HG03097 (cell line): ENCODE measurements at regions not wholly inside any gene's neighbourhood (a gene's known extent, or its start where the extent isn't known, plus 50 kb on each side); places are given as distances from the start of the nearest gene placed in this dataset.

Experiments
- ATAC-seq: cut with Tn5 transposase; IDR thresholded peaks from one replicate; pipeline ENCODE4 v1.9.1; 2021; ENCODE audit not compliant: unreplicated experiment, low FRiP score

DNA sequence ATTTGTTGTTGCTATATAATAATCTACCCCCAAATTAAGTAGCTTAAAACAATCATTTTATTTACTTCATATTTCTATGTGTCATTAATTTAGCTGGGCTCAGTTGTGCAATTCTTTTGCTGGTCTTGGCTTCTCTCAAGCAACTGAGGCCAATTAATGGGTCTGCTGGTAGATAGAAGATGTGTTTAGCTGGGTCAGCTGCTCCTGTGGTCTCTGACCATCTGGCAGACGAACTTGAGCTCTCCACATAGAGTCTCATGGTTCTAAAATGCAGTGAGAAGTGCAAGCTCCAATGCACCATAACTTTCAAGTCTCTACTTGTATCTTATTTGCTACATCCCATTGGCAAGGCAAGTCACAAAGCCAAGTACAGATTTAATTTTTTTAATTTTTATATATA is 515.6 kb downstream of the ZIC1 start:
- ATAC-seq = no peak

DNA sequence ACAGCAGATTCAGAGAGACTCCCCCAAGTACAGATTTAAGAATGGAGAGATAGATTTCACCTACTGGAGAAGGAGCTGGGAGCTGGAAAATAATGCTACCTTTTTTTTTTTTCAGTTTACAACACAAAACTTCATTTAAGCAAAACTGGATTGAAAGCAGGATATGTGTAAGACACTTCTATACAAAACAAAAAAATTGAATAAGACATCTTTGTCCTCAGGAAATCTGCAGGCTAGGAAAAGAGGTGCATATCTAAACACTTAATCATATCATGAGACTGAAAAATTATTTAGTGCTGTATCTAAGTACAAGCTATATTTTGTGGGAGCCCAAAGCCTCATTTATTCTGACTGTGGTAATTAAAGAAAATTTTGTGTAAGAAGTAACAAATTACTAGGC is 516.1 kb downstream of the ZIC1 start:
- no peak for ATAC-seq

DNA sequence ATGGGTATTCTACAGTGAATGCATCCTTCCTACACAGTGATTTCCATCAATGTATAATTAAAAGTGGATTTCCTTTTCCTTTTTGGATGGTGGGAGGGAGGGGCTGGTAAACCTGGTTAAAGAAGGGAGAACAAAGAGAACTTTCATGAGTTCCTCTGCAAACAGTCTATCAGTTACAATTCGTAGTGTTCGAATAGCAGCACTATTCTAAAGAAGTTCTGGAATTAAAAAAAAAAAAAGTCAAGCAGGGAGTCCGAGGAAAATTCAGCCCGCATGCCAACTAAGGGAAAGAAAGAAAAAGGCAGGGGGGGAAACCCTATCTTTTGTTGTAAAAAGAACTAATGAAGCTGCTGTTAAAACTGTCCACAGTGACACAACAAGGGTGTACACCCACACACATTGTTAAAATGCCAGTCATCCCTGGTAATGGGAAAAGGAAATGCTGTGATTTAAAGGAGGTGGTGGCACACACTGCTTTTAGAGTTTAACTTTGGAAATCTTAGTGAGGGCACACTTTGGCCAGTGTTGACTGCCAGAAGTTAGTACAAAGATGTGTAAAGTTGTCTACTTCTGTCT is 521.2 kb downstream of the ZIC1 start:
- ATAC-seq = no peak

DNA sequence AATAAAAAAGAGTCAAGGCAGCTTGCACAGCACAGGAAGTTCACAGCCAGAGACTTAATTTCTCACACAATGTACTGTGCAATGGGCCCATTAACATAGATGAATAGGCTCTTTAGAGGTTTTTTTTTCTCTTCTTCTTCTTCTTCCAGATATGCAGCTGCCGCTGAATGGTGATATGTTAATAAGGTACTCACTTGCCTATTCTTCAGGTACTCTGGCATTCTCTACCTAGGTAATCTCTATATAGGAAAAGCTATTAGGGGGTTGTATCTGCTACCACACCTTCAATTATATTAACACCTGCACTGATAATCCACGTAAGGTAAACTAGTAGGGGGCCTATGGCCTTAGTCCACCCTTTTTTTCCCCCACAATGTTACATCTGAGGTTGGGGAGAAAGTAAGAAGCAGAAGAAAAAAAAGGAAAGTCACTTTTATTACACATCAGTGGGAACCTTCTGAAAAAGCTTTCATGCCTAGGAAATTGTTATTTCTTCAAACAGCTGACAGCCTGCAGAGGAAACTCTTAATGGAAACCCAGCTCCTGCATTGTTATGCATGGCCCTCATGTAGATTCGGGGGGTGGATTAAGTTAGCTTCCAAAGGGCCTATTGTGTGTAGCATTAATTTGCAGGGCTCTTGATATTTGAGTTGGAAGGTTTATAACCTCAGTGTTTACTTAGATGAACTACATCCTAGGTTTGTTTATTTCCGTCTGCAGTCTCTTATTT is 525.5 kb downstream of the ZIC1 start:
- no peak for ATAC-seq

DNA sequence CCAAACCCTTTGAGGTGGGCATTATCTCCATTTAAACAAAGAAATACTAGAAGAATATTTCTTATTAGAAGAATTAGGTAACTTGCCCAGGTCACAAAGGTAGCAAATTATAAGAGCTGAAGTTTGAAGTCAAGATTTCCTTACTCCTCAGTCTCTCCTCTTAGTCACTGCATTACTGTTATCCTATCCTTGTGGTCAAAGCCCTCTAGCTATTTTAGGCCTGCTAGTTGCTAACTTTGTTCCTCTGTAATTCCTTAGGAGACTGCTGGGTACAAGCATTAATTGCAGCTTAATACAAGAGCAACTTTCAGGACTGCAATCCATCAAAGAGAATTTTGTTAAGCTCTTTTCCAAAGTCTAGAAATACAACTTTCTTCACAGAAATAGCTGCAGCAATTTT is 528.2 kb downstream of the ZIC1 start:
- no peak for ATAC-seq

DNA sequence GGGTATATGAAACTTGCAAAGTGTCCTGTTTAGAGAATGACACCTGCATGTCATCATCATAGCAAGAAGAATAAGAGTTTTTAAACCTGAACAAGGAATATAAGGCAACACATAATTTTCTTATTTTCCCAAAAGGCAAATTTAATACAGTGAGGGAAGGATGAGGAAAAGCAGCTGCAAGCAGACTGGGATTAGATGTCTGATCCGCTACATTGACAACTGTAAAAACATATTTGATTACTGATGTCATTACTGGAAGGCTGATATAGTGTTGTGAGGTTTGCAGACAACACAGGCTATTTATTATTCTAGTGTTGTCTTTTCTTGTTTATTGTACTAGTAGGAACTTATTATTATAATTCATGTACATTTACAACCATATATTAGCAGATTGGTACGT is 528.7 kb downstream of the ZIC1 start:
- ATAC-seq = no peak

DNA sequence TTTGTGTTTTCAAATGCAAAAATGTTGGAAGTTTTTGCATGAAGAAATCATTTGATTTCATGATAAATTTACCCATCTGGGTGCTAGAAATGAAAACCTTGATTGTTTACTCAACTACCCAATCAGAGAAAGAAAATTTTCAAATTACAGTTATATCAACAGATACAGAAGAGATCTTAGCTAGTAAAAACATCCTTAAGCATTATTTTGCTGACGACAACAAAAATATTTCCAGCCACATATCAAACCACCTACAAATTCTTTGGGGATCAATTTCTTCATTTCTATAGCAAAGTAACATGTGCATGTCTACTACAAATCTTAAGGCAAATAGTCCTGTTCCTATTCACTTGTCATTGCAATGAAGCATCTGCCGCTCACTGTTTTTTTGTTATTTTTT is 530.3 kb downstream of the ZIC1 start:
- no peak for ATAC-seq

DNA sequence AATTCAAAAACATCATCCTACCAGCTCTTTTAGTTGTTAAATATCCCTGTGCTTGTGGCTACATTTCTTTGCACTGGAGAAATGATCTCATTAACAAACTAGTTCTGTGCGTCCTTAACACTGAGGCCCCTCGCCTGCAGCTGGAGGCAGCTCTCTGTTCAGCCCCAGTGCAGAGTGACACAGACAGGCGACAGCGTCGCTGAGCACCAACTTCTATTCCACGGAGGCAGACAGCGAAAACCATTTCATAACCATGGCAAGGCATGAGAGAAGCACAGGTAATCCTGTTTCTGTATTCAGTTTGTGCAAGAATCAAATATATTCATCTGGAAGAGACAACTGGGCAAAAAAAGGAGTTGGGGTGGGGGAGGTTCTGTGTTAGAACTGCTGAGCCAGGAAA is 530.7 kb downstream of the ZIC1 start:
- no peak for ATAC-seq

DNA sequence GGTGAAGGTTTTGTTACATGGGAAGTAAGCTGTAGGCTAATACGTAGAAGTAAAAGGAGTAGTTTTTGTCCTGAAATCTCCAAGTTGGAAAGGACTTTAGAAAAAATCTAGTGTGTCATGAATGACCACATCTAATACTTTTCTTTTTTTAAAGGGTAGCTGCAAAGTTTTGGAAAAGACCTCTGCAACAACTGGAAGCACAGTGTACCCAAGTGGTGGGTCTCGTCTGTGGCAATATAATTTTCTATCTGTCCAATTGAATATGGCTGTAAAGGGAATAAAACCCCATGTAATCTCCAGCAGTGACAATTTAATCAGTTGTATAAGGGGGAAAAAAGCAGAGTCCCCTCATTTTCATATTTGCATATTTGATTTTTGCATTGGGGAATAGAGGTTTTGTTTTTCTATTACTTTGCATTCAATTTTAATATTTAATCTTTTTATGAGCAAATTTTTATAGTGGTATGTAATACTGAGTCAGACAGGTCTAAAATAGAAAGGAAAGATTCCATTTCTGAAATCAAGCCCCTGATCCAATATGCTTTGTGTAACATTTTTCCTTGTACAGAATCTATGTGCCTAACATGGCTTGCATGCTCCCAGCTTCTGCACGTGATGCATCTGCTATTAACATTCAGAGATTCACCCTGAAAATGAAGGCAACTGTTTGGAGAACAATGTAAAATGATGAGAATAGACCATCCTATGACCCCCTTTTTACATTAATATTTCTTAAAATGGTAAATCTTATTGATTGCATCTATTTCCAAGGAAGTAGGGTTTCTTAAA is 531.4 kb downstream of the ZIC1 start:
- no peak for ATAC-seq

DNA sequence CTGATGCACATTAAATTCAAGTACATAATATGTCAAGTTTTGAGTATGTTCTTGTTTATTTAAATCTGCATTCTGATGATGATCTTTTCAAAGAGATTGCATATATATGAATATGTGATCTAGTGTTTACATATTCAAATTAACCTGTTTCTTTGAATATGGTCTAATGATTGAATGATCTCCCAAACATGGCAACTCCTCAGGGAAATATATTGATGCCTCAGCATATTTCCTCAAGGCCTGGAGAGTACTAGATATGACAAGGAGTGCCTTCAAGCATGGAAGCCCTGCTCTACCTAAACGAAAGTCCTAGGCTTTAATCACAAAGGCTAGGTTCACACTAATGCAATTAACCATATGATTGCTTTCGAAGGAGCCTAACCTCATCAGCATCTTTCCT is 532.8 kb downstream of the ZIC1 start:
- ATAC-seq = no peak

DNA sequence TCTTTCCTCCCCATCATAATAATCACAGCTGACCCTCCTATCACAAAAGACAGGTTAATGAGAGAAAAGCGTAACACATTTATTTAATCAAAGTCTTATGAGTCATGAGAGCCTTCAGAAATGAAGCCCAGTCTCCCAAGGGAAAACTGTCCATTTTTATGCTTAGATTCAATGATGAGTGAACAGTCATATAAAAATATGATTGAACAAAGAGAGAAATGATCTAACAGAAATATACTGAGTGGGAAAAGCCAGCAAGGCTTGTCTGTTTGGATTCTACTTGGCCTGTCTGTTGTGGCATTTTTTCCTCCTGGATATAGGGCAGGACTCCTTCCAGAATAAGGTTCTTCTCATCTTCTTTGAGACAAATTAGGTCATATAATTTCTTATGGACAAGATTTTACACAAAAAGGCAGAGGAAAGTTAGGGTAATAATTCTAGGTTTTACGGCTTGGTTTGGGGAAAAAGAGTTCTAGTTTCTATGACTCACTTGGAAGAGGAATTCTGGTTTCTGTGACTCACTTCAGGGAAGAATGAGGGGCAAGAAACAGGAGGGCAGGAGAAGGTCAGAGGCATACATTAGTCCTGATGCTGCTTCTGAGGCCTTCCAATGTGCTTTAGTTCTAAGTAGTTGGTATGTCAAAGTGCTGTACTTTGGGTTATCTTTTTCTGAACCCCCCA is 534.2 kb downstream of the ZIC1 start:
- no peak for ATAC-seq

DNA sequence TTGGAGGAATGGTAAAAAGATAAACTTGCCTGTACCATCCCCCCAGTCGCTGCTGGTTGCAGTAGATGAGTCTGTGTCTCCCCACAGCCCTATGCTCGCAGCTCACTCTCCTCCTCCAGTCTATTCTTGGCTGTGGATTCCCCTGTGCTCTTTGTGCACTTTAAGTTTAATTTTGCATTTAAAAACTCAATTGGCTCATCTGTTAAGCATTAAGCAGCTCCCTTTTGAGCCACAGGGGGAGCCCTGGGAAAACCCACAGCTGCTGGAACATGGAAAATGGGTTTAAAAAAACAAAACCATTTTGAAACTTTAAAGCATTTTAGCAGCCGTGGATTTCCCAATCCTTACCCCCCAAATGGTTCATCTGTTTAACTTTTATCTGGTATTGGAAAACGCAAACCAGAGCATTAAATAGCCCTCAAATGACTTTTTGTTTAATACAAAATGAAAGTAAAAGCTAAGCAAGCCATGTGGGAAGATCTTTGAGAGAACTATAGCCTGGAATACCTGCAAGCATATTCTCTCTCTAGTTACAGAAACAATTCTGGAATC is 536.9 kb downstream of the ZIC1 start:
- ATAC-seq = no peak

DNA sequence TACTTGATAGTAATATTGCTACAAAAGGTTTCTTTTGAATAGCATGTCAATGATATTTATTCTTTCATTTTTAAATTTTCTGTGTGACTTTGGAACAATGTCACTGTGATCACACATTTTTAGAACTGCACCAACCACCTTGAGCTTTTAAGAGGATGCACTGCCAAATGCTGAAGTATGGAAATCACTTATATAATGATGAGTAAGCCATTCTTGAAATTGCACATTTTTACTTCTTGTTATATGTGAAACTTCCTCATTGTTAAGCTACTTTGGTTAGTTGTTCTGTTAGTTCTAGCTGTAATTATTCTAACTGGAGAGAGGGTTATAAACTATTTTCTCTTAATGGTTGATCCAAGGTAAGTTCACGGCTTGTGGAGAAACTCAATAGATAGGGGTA is 547.5 kb downstream of the ZIC1 start:
- no peak for ATAC-seq

DNA sequence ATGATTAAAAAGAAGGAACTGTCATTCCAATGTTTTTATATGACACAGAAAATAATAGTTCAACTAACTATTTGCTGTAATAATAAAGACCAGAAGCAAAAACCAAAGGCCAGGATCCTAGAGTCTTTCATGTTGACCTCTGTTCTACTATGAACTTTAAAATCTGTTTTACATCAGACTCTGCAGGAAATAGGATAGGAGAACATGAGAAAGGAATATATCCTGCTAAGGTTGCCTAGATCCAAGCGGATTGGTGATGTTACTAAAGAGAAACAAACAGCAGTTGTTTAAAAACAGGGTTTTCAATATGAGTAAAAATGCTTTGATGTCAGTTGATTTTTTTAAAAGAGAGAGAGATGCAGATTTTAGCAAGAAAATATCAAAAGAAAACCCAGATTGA is 549.6 kb downstream of the ZIC1 start:
- ATAC-seq = no peak

DNA sequence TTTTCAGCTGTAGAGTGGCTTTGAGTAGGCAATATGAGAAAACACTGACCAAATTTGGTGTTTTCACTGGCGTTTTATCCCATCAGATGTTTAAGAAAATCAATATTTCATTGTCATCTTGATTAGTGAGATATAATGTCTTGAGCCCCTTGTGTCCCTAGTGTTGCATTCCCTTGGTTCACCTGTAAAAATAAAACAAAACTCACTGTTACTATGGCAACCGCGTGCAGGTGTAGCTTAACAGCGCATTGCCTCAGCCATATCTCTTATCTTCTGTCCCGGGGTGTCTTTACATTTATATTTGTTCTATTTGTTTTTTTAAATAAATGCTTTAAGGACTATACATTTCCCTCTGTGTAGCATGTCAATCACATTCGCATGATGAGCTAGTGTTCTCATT is 551.6 kb downstream of the ZIC1 start:
- no peak for ATAC-seq

DNA sequence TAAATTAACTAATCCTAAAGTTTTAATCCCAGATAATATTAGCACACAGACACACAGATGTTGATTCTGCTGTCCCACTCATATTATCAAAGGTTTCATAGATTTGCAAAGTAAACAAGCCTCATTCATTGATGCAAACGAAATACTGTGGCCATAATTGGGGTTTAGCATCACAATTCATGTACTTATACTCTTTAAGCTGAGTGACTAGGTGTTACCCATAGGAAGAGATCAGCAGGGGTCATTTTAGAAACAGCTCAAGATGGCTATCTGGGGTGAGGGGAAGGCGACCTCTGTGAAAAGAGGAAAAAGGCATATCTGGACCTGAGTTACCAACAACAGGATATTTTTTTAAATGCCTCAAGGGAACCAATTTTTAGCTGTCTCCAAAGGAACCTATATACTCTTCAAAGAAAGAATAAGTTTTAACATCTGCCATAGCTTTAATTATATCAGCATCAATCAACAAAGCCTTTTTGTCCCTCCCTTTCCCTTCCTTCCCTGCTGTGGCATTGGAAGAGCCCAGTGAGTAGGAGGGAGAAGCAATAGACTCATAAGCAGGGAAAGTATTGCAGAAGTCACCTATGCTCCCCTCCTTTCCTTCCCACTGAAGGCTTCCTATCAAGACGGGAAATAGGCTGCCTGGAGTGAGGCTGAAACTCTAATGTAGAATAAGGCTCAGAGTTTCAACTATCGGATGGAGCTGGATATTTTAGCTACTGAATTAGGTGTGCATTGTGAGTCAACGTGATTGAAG is 553.4 kb downstream of the ZIC1 start:
- no peak for ATAC-seq

DNA sequence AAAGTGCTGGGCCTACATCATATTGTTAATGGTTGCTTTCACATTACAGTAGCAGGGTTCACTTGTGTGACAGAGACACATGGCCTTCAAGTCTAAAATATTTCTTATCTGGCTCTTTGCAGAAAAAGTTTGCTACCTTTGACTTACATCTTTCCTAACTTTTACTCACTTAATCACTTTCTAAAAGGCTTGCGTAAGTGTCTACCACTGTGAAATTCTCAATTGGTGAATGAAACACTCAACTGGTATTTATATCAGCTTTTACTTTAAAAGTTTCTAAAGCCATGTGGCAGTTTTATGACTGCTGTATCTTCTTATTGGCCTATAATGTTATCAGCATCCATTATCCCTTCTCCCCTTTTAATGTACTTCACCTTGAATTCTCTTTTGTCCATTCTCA is 554.5 kb downstream of the ZIC1 start:
- no peak for ATAC-seq

DNA sequence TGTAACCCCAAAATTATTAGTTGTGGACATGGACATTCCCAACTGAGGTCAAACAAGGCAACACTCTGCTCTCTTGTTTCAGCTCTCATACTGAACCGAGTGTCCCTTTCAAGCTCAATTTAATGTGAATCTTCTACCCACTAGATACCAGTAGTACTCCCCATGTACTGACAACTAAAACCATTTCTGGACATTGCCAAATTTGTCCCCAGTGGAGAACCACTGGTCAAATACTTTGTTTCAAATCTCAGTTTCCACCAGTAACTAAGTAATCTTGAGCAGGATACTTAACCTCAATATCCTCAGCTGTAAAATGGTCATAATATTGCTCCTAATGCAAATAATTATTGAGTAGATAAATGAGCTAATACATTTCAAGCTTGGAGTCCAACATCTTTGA is 566.0 kb downstream of the ZIC1 start:
- no peak for ATAC-seq

DNA sequence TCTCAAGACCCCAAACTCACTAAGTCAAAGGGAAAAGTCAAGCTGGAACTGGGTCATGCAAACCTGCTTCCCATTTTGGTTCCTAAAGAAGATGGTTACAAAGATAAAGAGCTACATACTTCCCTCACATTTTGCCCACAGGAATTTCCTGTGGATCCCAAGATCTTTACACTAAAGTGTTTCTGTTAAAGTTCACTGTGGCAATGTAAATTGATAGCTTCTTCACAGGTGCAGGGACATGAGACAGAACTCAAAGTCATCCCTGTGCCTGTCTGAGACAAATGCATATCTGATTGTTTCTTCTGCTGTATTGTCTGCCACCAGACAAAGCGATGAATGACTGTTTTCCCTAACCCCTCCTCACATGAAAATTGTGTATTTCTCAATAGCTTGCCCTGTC is 567.8 kb downstream of the ZIC1 start:
- no peak for ATAC-seq

DNA sequence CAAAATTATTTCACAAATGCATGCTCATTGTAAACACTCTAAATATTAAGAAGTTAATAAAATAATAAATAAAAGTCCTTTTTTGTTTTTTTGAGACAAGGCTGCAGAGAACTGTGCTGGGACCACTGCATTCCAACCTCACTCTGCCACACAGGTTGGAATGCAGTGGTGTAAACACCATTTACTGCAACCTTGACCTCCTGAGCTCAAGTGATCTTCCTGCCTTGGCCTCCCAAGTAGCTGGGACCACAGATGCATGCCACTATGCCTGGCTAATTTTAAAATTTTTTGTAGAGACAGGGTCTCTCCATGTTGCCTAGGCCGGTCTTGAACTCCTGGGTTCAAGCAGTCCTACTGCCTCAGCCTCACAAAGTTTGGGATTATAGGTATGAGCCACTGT is 578.4 kb downstream of the ZIC1 start:
- ATAC-seq = no peak
